ENCODE measurements at regions not wholly inside any gene's neighbourhood (a gene's known extent, or its start where the extent isn't known, plus 50 kb on each side); places are given as distances from the start of the nearest gene placed in this dataset.

GRCh38 chr2:136557203-136557602, 208.1 kb upstream of the THSD7B start:
- no peak for DNase-seq

- DNase-seq, result no peak
Measured at GRCh38 chr2:136550181-136550580, 215.2 kb upstream of the THSD7B start.

GRCh38 chr2:136539355-136539754, 226.0 kb upstream of the THSD7B start:
- no peak for DNase-seq

DNA sequence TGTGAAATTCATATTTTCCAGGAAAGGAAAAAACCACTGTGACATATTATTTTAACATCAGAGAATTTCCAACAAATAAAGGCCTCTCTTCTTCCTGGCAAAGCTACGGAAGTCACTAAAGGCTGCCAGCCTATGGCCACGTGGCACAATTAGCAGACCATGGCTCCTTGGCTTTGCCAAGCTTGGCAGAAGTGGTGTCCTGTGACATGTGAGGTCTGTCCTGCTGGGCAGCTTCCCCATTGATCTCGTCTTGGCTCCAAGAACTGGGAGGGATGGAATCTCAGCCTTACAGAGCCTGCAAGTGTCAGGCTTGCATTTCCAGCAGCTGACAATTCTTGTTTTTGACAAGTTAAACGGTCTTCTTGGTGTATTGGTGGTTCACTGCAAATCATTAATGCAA, 226.9 kb upstream of the THSD7B start:
- DNase-seq, result peak; percentile 92

DNA sequence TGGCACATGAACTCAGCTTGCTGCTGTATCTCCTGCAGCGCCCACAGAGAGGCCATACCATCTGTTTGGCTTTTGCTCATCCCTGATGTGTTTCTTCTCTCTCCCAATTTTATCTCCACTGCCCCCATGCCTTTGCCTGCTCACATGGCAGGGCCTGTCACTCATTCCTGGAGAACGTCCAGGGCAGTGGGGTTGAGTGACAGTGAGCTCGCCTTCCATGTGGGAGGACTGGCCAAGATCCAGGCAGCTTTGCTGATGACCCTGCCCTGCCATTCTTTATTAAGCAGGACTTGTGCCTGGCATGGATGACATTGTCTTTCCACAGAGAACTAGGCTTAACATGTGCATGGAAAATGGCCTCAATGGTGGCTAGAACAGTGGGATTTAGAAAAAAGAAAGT, 230.5 kb upstream of the THSD7B start:
- peak; percentile 79 for DNase-seq

- no peak for DNase-seq
Measured at GRCh38 chr2:136532171-136532570, 233.2 kb upstream of the THSD7B start.

DNA sequence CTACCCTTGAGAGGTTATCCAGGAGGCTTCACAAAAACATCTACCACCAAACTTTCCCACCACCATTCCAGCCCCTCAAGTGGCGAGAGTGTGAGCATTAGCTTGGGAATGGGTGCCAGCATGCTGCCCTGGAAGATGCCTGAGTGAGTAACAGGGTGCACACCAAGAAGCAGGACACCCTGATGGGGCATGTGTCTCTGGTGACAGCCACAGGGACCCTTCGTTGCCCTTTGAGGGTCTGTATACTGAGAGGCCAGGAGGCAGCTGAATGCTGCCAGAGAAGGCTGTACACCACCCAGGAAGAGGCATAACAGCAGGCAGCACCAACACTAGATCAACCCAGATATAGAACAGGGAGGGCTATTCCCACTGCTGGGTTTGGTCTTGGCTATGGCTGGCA, 233.6 kb upstream of the THSD7B start:
- DNase-seq, result no peak

GRCh38 chr2:136530146-136530545, 235.2 kb upstream of the THSD7B start:
- no peak for DNase-seq

GRCh38 chr2:136527560-136527959, 237.8 kb upstream of the THSD7B start:
- no peak for DNase-seq

- DNase-seq, result no peak
Measured at GRCh38 chr2:136522724-136523123, 242.6 kb upstream of the THSD7B start.

DNA sequence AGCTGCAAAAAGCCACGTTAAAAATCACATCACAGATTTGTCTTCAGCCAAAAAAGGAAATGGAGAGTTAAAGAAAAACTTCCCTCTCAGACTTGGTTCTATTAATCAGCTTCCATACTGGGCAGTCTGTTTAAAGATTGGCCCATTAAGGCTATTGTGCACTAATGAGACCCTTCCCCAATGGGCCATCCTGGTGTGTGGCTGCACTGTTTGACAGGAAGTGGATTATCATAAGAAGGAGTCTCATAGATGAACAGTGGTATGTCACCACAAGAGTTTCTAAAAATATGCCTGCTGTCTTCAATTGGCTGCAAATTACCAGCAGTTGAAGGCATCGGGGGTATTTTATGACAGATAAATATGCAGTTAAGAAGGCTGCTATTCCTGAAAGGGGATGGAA, 247.6 kb upstream of the THSD7B start:
- no peak for DNase-seq

- DNase-seq, result no peak
Measured at GRCh38 chr2:136510244-136510643, 255.1 kb upstream of the THSD7B start.

DNA sequence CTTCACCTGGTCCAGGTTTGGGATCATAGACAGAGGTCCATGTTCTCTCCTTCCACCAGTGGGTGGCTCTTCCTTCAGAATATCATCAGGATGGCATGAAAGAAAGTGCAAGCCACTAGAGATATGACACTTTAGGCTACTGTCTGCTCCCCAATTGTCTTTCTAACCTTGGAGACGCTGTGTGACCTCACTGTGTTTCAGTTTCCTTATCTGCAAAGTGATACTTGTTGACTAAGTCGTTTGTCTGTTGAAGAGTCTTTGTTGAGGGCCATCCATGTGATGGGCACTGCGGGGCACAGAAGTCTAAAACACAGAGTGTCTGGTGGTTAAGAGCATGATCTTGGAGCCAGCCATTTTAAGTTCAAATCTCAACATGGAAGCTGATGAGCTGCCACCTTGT, 259.9 kb upstream of the THSD7B start:
- DNase-seq, result no peak

- no peak for DNase-seq
Measured at GRCh38 chr2:136502660-136503059, 262.7 kb upstream of the THSD7B start.

- peak; percentile 42 for DNase-seq
Measured at GRCh38 chr2:136497709-136498108, 267.6 kb upstream of the THSD7B start.

DNA sequence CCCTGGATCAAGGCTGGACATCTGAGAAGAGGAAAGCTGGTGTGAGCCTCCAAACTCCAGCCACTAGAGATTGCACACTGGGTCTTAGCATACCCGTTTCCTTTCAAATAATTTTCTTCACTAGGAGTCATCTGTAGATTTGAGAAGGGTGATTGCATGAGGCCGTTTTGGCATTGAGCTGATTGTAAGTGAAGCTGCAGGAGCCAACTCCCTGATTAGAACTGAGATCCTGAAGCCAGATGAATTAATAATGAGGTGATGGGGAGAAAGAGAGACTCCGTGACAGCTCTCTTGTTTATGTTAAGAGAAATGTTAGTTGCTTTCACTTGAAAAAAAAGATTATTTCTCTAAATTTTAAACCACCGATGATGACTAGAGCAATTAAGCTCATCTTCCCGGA, 268.4 kb upstream of the THSD7B start:
- no peak for DNase-seq

DNA sequence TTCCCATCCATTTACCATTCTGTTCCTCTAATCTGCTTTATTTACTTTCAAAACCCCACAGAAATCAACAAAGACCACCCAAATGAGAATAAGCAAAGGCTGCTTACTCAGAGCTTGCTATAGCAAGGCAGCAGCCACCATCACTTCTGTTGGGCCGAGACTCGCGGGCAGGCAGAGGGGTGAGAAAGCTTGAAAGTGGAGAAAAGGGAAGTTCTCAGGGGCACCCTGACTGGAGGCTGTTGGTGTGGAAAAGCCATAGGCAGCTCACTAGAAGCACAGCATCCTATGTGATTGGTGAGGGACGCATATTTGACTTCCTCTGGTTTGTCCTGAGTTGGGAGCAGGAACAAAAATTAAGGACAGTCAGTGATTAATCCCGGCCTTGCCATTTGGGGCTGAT, 269.7 kb upstream of the THSD7B start:
- no peak for DNase-seq

GRCh38 chr2:136492901-136493300, 272.4 kb upstream of the THSD7B start:
- DNase-seq, result no peak

GRCh38 chr2:136490100-136490499, 275.2 kb upstream of the THSD7B start:
- DNase-seq, result no peak

- no peak for DNase-seq
Measured at GRCh38 chr2:136487421-136487820, 277.9 kb upstream of the THSD7B start.

- no peak for DNase-seq
Measured at GRCh38 chr2:136486115-136486514, 279.2 kb upstream of the THSD7B start.

DNA sequence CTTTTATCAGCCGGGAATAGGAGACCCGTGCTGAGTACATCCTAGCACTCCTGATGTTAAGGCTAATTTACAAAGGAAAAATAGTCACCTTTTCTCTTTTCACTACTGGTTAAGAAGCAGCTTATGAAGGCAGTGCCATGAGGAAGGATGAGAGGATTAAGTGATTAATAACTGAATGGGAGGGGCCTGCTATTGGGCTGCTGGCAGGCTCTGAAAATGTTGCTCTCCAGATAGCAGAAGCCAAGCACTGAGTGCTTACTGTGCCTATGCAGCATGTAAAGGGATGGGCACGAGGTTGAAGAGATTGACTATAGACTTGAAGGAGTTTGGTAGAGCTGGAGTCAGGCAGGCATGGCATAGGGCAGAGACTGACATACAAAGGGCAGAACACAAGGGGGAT, 282.4 kb upstream of the THSD7B start:
- peak; percentile 26 for DNase-seq

- no peak for DNase-seq
Measured at GRCh38 chr2:136482006-136482405, 283.3 kb upstream of the THSD7B start.

- no peak for DNase-seq
Measured at GRCh38 chr2:136479696-136480095, 285.6 kb upstream of the THSD7B start.

- no peak for DNase-seq
Measured at GRCh38 chr2:136468799-136469369, 296.5 kb upstream of the THSD7B start.

GRCh38 chr2:136452528-136452927, 312.8 kb upstream of the THSD7B start:
- DNase-seq, result no peak
